Cerebellar cortex (tissue), 1 donor: ENCODE measurements at regions not wholly inside any gene's neighbourhood (a gene's known extent, or its start where the extent isn't known, plus 50 kb on each side); places are given as distances from the start of the nearest gene placed in this dataset.
A peak's percentile ranks its signal among the peaks of the same experiment; 100 is the strongest.

Experiments
- DNase-seq: peaks from one replicate; pipeline ENCODE4 v3.0.0-alpha.2; 2015; ENCODE audit warnings: low spot score

DNA sequence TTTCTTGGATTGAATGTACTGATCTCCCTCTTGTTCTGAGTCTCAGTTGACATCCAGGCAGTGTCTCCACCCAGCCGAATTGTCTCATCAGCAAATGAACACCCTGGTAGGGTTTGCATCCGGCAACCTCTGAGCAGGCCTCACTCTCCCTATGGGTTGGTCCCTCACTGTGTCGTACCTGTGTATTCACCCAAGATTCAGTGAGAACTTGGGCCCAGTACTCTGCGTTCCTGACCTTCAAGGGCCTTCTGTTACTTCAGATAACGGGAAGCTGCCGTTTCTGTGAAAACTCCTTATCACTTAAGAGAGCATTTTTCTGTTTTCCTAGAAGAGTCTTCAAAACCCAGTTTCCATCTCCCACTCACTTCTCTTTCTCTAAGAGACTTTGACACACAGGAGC is 915.6 kb downstream of the TBC1D22A start:
- no peak for DNase-seq

DNA sequence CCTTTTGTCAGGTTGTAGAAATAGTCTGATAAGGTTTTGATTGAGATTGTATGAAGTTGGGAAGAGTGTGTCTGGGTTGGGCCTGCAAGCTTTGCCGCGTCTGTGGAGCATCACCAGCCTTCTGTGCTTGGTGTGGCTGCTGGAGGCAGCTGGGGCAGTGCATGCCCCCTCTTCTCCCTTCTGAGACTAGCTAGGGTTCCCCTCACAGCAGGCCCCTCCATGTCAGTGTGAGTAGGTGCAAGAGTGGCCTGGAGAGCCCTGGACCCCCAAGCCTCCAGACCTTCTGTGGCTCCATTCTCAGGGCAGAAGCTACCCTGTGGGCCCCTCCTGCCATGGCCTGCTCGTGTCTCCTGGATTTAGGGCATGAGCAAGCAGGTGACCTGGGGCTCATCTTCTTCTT is 914.2 kb downstream of the TBC1D22A start:
- DNase-seq, result no peak

DNA sequence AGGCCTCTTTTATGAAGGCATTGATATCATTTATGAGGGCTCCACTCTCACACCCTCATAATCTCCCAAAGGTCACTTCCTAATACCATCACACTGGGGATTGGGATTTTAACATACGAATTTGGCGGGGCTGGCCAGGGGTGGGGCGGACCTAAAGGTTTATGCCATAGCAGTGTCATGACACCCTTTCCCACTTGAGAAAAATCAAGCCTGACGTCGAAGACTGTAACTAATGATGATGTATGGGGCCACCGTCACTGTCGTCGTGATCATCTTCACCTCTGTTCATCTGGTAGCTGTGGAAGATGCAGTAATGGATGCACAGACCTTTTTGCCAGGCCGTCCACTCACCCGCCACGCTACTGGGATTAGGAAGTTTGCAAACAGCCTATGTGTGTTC is 912.1 kb downstream of the TBC1D22A start:
- no peak for DNase-seq

GRCh38 chr22:47673557-47673956 is 911.1 kb downstream of the TBC1D22A start:
- DNase-seq, result no peak

- DNase-seq, result no peak
These were observed 910.1 kb downstream of the TBC1D22A start for GRCh38 chr22:47672526-47672925.

DNA sequence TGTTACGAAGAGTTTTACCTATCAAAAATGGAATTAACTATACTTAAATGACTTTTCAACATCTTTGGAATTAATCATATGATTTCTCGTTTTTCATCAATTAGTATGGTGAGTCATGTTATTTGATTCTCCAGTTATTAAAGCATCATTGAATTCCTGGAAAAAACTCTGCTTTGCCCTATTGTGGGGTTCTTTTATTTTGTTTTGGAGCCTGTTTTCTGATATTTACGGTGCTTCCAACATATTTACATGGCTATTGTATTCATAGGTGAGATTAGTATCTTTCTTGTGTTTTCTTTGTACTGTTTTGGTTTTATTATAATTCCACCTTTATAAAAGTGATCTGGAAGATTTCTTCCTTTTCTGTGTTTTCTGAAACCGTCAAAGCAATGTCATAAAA is 902.7 kb downstream of the TBC1D22A start:
- no peak for DNase-seq

DNA sequence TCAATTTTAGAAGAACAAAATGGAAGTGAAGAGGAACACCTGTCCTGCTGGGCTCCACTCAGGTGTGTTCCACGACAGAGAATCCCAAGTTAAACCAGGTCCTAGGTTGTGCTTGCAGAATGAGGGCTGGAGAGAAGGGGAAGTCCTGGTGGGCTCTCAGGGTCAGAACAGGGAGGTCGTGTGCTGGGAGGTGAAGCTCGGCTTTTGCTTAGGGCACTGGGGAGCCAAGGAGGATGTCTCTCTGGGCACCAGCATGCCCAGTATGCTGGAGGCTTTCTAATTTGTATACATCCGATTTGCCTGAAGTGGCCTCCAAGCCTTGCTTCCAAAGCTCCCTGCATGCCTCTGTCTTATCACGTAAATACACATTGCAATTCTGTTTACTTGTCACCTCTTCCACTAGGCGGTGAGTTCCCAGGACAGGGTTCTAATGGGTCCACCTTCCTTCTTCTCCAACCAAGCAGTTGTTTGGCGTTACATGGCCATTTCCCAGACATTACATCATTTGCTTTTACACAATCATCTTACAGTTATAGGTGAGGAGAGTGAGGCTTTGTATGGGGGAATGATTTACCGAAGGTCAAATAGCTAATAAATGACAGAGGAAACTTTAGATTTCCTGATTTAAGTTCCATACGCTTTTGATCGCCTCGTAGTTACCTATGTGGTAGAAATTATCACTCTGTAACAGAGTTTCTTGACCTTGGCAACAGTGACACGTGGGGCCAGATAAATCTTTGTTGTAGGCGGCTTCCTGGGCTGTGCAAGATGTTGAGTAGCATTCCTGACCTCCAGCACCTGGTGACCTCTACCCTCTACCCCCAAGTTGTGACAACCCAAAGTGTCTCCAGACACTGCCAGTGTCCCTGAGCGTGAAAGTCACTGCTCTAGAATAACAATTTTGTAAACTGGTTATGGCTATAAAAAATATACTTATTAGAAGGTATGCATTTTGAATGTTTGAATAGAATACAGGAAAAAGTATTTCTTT is 901.5 kb downstream of the TBC1D22A start:
- DNase-seq, result no peak

- no peak for DNase-seq
These were observed 897.2 kb downstream of the TBC1D22A start for GRCh38 chr22:47659467-47660223.

- DNase-seq, result no peak
These were observed 895.7 kb downstream of the TBC1D22A start for GRCh38 chr22:47658182-47658581.

- no peak for DNase-seq
These were observed 894.8 kb downstream of the TBC1D22A start for GRCh38 chr22:47657224-47657623.

- DNase-seq, result no peak
These were observed 894.4 kb downstream of the TBC1D22A start for GRCh38 chr22:47656806-47657205.

- no peak for DNase-seq
These were observed 893.5 kb downstream of the TBC1D22A start for GRCh38 chr22:47655930-47656329.

GRCh38 chr22:47654922-47655491 is 892.6 kb downstream of the TBC1D22A start:
- peak; percentile 22 for DNase-seq

DNA sequence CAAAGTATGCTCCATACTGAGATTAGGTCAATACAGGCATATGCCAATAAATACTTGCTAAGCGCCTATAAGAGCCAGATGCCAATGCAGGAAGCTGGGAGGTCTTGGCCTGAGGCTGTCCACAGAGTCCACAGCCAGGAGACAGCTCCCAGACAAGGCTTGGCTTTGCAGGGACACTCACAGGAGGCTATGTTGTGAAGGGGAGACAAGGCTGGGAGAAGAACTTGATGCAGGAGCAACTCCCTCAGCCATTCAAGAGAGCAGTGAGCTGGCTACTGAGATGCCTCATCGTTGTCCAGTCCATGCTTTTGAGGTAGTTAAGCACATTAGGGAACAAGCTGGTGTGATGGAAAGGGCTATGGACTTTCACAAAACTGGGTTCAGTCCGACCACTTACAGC is 891.5 kb downstream of the TBC1D22A start:
- DNase-seq, result no peak

- no peak for DNase-seq
These were observed 889.0 kb downstream of the TBC1D22A start for GRCh38 chr22:47651216-47651987.

GRCh38 chr22:47647720-47648119 is 885.3 kb downstream of the TBC1D22A start:
- DNase-seq, result no peak

DNA sequence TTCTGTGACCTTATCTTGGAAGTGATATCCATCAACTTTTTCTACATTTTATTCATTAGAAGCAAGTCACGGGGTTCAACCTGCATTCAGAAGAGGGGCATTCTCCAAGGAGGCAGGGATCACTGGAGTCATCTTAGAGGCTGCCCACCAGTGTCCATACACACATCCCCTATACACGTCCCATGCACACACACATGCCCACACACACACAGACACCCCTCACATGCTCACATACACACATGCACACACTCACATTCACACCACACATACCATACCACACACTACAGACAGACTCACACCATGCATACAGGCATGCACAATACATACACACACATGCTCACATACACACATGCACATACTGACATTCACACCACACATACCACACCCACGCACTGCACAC is 884.7 kb downstream of the TBC1D22A start:
- no peak for DNase-seq

GRCh38 chr22:47645923-47646322 is 883.5 kb downstream of the TBC1D22A start:
- DNase-seq, result no peak

GRCh38 chr22:47645450-47645914 is 883.0 kb downstream of the TBC1D22A start:
- no peak for DNase-seq

GRCh38 chr22:47634347-47634746 is 871.9 kb downstream of the TBC1D22A start:
- DNase-seq, result no peak

DNA sequence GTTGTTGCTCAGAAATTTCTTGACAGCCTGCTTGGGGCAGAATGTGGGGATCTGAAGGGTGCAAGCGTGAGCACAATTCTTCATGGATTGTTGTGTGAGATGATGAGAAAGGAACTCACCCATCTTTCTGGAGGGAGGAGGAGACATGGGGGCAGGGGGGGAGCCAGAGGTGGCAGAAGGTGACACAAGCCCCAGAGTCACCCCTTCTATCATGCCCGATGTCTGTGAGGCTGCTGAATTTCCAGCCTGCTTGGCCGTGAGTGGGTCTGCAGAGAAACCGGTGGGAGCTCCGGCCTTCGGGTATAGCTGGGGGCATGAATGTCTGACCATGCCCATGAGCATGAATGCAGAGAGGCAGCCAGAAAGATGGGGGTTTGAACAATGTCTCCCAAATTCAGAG is 870.7 kb downstream of the TBC1D22A start:
- no peak for DNase-seq

GRCh38 chr22:47632701-47633100 is 870.3 kb downstream of the TBC1D22A start:
- DNase-seq, result no peak
